Astrocyte (in vitro differentiated cells and primary cell): ENCODE measurements at regions not wholly inside any gene's neighbourhood (a gene's known extent, or its start where the extent isn't known, plus 50 kb on each side); places are given as distances from the start of the nearest gene placed in this dataset.

Experiments
- CTCF ChIP-seq: IDR thresholded peaks from 2 replicates; pipeline ENCODE4 v1.5.1; 2011; ENCODE audit warnings: low read depth, mild to moderate bottlenecking, inconsistent platforms, low read length, moderate library complexity; ENCODE audit not compliant: insufficient read depth
- EZH2 ChIP-seq: IDR thresholded peaks from 2 replicates; pipeline ENCODE4 v1.6.1; 2012; ENCODE audit warnings: mild to moderate bottlenecking, low read length, inconsistent platforms; ENCODE audit not compliant: insufficient read depth

GRCh38 chr12:28618772-28619171, 428.5 kb downstream of the CCDC91 start:
- TF ChIP-seq CTCF = no peak
- TF ChIP-seq EZH2 = no peak
